AML-193 (cell line): ENCODE measurements at regions not wholly inside any gene's neighbourhood (a gene's known extent, or its start where the extent isn't known, plus 50 kb on each side); places are given as distances from the start of the nearest gene placed in this dataset.
"Not testable (repeated sequence)": the region's sequence is repeated elsewhere in the genome, so short reads cannot be mapped to it uniquely, and the experiment has no call there.

Experiments
- DNase-seq, 2 experiments: peaks; one replicate each; lab custom pipeline; 2025; lab: John Stamatoyannopoulos, UW

DNA sequence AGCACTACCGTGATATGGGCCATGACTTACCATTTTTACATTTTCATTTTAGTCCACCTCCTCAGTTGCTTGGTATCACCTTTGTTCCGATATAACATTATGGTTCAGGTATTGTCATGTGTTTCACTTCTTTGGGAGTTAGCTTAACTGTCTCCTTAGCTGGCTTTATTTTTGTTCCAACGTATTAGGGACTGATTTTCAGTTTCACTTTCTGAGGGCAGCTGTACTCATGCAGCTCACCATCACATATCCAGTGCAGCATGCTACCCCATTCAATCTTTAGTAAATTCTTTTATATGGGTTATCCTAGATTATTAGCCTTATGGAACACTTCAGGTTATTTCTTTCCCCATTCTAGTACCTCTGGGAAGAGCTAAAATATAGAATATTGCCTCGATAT lies 362.2 kb upstream of the IRAK1BP1 start:
- no peak for DNase-seq

DNA sequence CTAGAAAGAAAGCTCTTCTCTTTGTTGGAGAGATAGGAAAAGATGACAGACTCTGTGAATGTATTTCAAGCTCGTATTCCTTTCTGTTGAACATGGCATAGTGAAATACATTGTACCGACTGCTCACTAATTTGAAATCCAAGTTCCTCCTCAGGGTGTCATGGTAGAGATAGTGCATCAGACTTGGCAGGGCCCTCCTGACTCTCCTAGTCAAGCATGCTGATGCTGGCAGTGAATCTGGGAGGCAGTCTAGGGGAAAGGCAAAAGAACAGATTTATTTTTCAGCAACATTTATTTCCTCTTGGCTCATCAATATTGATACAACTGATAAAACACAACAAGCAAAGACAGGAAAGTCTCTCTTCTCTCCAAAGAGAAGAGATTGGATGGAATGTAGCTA lies 356.3 kb upstream of the IRAK1BP1 start:
- DNase-seq, result no peak

DNA sequence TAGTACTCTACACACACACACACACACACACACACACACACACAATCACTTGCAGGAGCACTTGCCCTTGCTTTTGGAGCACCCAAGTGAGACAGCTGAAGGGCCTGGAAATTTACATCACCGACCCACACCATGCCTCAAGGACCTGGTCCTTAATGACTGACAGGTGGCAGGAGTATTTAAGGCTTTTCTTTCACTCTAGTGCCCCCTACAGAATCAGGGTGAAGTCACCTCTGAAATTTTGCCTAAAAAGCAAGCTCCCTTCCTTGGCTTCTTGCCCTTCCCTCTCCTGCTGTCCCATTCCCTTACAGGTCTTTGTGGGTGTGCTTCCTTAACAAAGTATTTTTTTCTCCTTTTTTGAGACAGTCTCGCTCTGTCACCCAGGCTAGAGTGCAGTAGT lies 353.5 kb upstream of the IRAK1BP1 start:
- DNase-seq, result peak; percentile 18 to 35

DNA sequence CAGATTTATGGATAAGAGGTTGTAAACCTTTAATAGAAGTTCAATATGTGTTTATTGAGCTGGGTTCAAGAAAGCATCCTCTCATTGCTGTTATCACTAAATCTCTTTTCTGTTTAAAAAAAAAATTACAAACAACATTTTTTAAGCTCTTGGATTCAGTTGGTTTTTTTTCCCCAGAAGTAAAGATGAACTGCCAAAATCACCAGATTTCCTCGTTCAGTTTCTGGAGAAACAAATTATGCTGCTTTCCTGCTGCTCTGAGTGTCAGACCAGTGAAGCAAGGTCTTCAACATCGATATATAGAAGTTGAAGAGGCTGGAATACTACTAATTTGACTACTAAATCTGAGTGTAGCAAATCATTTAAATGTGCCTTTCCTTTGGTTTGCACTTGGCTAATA lies 352.1 kb upstream of the IRAK1BP1 start:
- DNase-seq, result no peak

DNA sequence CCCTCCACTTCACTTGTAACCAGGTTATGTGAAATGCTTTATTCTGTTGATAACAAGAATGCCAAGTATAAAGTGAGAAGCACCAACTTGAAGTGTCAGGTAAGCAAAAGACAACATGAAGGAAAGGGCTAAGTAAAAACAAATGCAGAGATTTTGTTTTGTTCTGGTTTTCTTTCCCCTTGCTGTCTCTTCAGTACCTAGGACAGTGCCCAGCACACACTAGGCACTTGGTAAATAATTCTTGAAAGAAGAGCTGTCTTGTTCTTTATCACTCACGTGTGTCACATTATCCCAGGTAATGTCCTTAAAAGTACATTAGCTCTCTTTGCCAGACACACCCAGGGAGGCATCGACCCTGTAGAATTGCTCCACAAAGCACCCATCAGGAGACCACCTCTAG lies 350.0 kb upstream of the IRAK1BP1 start:
- DNase-seq, result no peak

DNA sequence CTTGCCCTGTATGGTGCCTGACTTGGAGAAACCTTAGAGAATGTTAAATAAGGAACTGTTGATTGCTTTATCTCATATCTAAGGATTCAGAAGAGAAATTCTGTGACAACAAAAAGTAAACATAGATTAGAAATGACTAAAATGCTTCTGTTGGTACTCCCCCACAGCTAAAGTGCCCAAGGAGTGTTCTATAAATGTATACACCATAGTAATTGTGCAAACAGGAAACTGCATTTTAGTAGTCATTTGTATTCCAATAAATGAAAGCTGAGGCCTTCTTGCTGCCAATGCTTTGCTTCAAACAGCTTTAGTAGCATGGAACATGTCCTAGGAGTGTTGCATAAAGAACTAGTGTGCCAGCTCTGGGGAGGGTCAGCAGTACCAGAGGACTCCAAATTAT lies 343.7 kb upstream of the IRAK1BP1 start:
- no peak for DNase-seq

DNA sequence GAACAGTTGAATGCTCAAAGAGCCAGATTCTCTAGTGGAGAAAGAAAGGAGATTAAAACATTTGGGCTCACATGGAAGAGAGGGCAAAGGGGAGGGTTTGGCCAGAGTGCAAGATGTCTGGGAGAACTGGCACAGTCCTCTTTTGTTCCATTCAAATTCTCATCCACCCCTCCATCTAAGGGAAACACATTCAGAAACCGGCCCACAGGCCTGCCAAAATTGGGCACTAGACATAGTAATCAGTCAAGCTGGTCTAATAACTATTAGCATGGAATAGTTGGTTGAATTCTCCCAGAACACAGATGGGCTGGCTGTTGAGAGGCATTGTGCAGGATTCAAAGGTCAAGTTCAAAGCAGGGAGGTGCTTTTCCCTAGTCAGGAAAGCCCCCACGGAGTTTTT lies 341.4 kb upstream of the IRAK1BP1 start:
- no peak for DNase-seq

DNA sequence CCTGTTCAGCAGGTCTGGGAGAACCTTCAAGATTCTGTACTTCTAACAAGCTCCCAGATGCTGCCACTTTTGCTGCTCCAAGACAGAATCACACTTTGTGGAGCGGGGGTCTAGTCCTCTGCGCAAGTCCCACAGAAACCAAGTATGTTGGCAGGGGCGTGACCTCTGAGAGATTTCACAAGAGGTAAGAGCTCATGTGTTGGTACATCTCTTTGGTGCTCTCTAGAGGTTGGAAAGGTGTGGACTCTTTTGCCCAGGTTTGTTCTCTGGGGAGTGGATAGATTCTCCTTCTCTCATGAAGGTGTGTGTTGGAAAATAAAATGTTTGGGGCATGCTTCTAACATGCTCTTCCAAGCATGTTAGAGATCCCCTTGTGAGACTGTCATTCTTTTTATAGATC lies 340.9 kb upstream of the IRAK1BP1 start:
- no peak for DNase-seq

DNA sequence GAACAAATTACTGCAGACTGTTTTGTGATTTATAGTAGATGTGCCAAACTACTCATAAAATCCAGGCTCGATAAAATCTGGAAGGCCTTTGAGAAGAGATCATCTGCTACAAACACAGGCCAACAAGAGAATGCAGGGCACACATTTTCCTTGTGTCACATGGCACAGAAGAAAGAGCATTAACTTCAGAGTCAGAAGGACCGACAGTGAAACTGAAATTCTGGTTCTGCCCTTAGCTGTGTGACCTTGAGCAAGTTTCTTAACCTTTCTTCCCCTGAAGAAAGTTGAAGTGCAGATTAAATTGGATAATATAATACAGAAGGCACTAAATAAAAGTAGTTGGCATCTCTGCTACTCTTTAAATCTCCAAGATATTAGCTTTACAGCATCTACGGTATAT lies 338.4 kb upstream of the IRAK1BP1 start:
- DNase-seq, result no peak

DNA sequence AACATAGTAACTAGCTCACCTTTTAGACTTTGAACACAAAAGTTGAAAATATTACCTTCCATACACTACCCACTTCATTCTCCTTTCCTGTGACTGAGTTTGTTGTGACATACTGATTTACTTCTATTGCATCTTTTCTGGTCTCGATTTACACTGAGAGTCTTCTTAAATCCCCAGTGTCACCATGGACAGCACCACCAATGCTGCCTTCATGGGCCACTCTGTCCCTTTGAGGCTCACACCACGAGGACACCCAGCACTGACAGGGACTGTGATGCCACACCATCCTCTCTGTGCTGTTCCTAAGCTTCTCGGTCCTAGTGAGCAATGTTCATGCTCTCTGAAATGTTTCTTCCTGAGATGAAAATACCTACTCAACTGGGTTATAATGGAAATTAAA lies 337.1 kb upstream of the IRAK1BP1 start:
- DNase-seq, result no peak

DNA sequence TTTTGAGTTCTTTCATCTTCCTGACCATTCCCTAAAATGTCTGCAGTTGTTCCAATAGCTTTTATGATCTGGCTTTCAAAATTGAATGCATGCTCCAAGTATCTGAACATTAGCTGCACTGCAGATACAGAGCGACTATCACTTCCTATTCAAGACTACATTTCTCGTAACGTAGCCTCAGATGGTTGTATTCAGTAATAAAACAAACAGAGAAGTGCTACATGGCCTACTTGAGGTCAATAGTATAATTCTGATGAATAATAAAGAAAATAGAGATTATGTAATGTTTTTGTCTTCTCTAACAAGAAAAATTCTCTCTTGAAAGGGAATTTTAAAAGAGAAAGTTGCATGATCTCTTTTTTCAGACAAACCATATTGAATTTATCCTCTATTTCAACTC lies 333.9 kb upstream of the IRAK1BP1 start:
- DNase-seq, result no peak

DNA sequence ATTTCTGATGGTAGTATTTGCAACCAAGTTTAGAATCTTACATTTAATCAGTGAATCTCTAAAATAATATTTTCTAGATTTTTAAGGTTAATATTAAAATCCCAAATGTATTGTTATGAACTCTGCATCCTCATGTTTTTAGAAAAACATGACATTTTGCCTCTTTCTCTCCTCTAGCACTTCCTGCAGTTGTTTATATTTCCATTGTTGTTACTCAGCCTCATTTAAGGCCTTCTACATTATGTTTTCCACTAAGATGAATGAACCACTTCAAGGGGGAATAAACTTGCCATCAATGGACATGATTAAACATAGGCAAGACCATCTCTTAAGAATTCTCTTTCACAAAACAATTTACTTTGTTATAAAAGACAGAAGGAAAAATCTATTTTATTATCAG lies 333.5 kb upstream of the IRAK1BP1 start:
- DNase-seq, result no peak

DNA sequence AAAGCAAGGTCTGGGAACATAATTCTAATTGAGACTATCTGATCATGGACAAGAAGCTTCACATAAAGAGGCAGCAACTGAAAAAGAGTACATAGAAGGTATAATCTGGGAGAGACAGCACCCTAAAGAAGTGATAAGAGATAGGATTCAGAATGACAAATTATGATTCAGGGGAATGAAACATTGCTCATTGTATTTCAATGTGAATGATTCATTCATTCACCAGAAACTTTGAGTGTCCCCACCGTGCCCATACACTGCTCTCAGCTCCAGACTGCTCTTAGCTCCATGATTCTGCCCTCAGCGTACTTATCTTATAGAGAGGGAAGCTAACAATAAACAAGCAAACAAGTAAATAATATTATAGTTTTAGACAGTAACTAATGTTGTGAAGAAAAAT lies 329.3 kb upstream of the IRAK1BP1 start:
- no peak for DNase-seq

DNA sequence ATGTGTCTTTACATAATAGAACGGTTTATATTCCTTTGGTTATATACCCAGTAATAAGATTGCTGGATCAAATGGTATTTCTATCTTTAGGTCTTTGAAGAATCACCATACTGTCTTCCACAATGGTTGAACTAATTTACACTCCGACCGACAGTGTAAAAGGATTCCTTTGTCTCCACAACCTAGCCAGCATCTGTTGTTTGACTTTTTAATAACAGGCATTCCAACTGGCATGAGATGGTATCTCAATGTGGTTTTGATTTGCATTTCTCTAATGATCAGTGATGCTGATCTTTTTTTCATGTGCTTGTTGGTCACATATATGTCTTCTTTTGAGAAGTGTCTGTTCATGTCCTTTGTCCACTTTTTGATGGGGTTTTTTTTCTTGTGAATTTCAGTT lies 319.7 kb upstream of the IRAK1BP1 start:
- DNase-seq, result not testable (repeated sequence)

DNA sequence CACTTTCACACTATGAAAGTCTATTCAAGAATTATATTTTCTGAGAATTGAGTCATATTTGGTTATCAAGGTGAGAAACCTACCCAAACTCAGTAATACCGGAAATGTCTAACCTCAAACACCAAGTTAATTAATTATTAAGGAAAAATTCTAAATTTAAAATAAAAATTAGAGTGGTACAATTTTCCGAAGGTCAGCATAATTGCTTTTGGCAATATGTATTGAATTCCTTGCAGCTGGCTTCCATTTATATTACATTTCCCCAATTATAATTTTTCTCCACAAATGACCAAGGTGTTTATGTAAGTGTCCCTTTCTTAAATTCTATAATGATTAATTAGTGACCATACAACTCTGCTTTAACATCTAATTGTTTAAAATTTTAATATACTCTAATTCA lies 316.0 kb upstream of the IRAK1BP1 start:
- DNase-seq, result no peak

DNA sequence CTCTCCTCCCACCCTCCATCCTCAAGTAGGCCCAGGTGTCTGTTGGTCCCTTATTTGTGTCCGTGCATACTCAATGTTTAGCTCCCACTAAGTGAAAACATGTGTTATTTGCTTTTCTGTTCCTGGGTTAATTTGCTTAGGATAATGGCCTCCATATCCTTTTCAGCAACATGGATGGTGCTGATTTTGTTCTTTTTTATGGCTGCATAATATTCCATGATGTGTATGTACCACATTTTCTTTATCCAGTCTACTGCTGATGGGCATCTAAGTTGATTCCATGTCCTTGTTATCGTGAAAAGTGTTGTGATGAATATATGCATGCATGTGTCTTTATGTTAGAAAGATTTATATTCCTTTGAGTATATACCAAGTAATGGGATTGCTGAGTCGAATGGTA lies 314.9 kb upstream of the IRAK1BP1 start:
- no peak for DNase-seq

DNA sequence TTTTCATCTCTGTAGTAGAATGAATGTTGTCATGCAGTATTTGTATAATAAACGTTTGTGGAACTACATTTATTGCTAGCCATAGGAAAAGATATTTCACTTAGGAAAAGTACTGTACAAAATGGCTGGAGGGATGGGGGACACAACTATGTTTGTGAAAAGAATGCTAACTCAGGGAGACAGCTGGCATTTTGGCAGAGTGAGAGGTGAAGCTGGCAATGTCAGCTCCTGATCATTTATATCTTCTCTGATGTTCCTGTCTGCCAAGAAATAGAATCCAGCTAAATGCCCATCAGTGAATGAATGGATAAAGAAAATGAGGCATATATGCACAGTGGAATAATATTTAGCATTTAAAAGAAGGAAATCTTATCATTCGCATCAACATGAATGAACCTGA lies 313.0 kb upstream of the IRAK1BP1 start:
- DNase-seq, result no peak

DNA sequence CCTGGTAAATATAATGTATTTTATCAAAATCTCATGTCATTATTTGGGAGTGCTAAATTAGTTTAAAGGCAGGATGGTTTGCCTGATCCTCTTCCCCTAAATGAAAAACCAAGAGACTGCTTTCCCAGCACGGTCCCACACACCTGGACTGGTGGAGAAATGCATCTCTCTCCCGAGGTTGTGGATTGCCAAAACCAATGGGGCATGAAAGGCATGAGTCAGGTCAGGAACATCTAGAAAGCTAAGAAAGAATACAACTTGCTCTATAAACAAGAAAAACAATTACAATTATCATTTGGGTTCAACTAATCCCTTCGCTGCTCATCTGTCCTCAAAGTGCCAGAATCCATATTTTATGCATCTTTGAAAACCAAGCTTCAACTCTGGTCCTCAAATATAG lies 308.3 kb upstream of the IRAK1BP1 start:
- DNase-seq, result no peak

DNA sequence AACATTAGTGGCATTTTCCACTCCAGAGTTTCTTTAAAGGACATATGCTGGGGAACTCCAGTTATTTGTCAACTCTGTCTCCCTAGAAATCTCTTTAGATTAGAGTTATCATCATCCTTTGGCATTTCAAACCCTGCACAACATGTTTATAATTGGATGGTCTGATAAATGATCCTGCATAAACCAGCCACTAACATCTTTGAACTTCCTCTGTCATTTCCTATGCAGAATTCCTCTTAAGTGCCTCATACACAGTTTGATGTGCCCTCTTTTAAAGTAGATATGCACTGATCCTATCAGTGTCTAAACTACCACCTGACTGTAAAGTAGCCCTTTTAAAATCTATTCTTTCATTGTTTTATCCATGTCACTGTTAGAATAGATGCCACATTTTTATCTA lies 306.3 kb upstream of the IRAK1BP1 start:
- no peak for DNase-seq

DNA sequence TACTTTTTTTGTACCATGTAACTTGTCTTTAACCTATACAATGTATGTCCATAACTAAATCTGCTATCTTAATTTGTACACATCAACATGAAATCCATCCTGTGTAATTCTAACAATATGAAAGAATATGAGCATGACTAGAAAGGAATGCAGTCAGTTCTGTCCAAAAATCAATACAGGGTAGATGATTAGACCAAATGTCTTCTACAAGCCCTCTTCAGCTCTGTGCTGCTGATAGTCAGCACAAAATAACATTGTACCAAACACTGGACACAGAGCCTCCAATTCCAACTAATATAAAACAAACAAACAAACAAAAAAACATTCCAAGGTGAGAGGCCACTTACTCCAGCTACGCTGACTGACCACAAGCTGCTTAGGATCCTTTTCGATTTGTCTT lies 301.4 kb upstream of the IRAK1BP1 start:
- DNase-seq, result no peak

DNA sequence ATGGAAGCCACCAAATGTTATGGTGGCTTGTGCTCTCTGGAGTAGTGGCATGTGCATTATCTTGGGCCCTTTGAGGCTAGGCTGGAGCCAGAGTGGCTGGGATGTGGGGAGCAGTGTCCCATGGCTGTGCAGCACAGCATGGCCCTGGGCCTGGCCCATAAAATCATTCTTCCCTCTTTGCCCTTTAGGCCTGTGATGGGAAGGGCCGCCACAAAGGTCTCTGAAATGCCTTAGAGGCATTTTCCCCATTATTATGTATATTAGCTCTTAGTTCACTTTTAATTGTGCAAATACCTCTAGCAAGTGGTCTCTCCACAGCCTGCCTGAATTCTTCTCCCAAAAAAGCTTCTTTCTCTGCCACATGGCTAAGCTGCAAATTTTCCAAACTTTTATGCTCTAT lies 297.3 kb upstream of the IRAK1BP1 start:
- no peak for DNase-seq

DNA sequence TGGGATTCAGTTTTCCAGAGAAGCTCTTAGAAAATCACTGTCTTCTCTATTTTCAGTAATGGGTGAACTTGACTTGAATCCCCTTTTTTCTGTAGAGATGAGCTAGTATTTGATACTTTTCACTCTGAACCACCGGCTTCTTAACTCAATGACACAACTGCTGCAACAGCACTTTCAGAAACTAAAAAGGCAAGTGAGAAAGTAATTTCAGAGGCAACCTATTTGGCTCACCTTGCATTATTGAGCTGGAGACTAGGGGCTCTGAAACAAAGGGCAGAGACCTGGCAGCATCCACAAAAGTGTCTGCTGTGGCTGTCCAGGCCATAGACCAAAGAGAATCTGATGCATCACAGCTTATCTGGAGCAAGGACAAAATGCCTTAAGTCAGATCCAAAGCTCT lies 289.8 kb upstream of the IRAK1BP1 start:
- DNase-seq, result no peak

DNA sequence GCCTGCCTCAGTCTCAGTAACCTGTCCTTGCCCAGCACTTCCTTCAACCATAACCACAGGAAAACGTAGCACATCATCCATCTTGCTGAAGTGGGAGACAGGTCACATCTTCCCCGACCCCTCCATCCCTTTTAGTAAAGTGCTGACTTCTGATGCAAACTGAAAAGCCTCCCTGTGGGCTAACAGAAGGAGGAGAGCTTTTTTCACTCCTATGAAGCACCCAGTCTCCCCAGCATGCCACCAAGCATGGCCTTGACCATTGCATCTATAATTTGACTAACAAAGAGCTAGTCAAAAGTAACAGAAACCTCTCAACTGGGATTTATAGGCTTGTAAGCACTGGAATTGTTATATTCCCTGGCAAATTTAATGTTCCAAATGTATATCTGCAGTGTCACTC lies 288.9 kb upstream of the IRAK1BP1 start:
- DNase-seq, result no peak

DNA sequence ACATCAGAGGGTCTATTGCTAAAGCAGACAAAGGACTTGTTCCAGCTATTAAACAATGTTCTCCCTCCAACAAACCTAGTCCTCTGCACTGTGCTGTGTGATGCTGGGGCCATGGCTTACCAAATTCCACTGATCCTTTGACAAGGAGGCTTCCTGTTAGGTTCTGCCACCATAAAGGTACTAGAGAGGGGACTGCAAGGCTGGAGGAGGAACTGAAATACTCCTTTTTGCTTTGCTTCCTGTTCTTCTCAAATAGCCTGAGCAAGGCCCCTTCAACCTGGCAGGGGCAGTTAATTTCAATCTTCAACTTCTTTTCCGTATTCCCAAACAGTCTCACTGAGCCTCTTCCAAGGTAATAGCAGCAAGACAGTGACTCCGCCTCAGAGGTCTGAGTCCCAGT lies 286.4 kb upstream of the IRAK1BP1 start:
- DNase-seq, result no peak

DNA sequence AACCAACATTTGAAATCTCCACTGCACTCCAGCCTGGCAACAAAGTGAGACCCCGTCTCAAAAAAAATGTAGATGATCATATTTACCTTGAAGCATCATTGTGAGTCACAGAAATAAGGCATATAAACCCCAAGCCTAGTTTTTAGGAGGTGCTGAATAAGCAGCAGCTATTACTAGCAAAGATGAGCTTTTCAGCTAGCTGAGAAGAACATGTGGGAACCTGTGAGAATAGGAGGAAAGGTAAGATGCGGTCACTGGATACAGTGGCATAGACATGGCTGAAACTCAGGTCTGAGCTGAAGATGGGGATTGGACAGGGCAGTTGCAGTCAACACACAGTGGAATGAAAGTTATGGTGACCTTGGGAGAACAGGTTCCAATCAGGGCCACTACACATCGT lies 284.3 kb upstream of the IRAK1BP1 start:
- no peak for DNase-seq
